K562 (cell line): ENCODE measurements at regions not wholly inside any gene's neighbourhood (a gene's known extent, or its start where the extent isn't known, plus 50 kb on each side); places are given as distances from the start of the nearest gene placed in this dataset.

Source experiments
- ARID1B ChIP-seq: fragments of 450-650 bp; IDR thresholded peaks from 2 replicates; pipeline ENCODE4 v1.6.1; 2016; ENCODE audit warnings: antibody characterized with exemption, mild to moderate bottlenecking, inconsistent platforms
- C11orf30 ChIP-seq: fragments of 450-650 bp; IDR thresholded peaks from 2 replicates; pipeline ENCODE4 v1.6.1; 2016; ENCODE audit warnings: low read depth, mild to moderate bottlenecking
- CBFA2T3 ChIP-seq: fragments of 450-650 bp; IDR thresholded peaks from 2 replicates; pipeline ENCODE4 v1.6.1; 2017
- CREM ChIP-seq: IDR thresholded peaks from 2 replicates; pipeline ENCODE4 v1.6.1; 2014; ENCODE audit warnings: antibody characterized with exemption, low read depth
- HMG20A ChIP-seq: fragments of 450-650 bp; formaldehyde crosslinking; conservative IDR thresholded peaks from 2 replicates; pipeline ENCODE4 v1.4.0; 2020; ENCODE audit warnings: mild to moderate bottlenecking, mixed read lengths
- KLF10 ChIP-seq: fragments of 250-450 bp; sonication (Bioruptor Pico); IDR thresholded peaks from 2 replicates; pipeline ENCODE4 v1.6.1; 2021; ENCODE audit warnings: matching md5 sums
- NELFE ChIP-seq: IDR thresholded peaks from 2 replicates; pipeline ENCODE4 v1.6.1; 2011; ENCODE audit warnings: mild to moderate bottlenecking; ENCODE audit not compliant: insufficient read depth, insufficient read length
- SMARCA4 ChIP-seq: fragments of 450-650 bp; IDR thresholded peaks from 2 replicates; pipeline ENCODE4 v1.6.1; 2016
- TEAD4 ChIP-seq, 2 experiments: sonication (generic) in 1 of 2; formaldehyde crosslinking in 1 of 2; IDR thresholded peaks; 2 replicates each; pipeline versions ENCODE4 v1.6.1 to v1.8.0; 2012 to 2022; ENCODE audit warnings: borderline replicate concordance in 1 of 2, inconsistent platforms in 1 of 2, low read length in 1 of 2, mild to moderate bottlenecking in 1 of 2, missing genetic modification reagents in 1 of 2
- TRIM24 ChIP-seq, 2 experiments: fragments of 450-650 bp; IDR thresholded peaks; 2 replicates each; pipeline ENCODE4 v1.6.1; 2016
- YBX1 ChIP-seq: fragments of 450-650 bp; IDR thresholded peaks from 2 replicates; pipeline ENCODE4 v1.7.1; 2016; ENCODE audit warnings: mild to moderate bottlenecking
- ZBTB17 ChIP-seq: fragments of 450-650 bp; formaldehyde crosslinking; IDR thresholded peaks from 2 replicates; pipeline ENCODE4 v1.4.0; 2020; ENCODE audit warnings: mild to moderate bottlenecking
- ZNF12 ChIP-seq: sonication (generic); formaldehyde crosslinking; IDR thresholded peaks from 2 replicates; pipeline ENCODE4 v1.4.0; 2020; ENCODE audit warnings: mild to moderate bottlenecking, missing genetic modification reagents
- ZNF146 ChIP-seq: IDR thresholded peaks from one replicate; pipeline ENCODE4 v1.6.1; 2018; ENCODE audit warnings: missing compliant biosample characterization; ENCODE audit not compliant: unreplicated experiment
- ZNF507 ChIP-seq: conservative IDR thresholded peaks from 2 replicates; pipeline ENCODE4 v1.6.1; 2017; ENCODE audit warnings: missing genetic modification characterization, missing compliant biosample characterization
- ZNF551 ChIP-seq: fragments of 250-450 bp; sonication (Bioruptor Pico); IDR thresholded peaks from 2 replicates; pipeline ENCODE4 v1.5.0; 2021; ENCODE audit warnings: mild to moderate bottlenecking, moderate library complexity
- ZNF830 ChIP-seq: fragments of 250-450 bp; sonication (Bioruptor Pico); IDR thresholded peaks from 2 replicates; pipeline ENCODE4 v1.5.0; 2021; ENCODE audit warnings: mild to moderate bottlenecking
- TF ChIP-seq, protein P1 (sequence below), 3 experiments: fragments of 200-800 bp in 1 of 3; sonication (Bioruptor generic) in 1 of 3; sonication (generic) in 1 of 3; formaldehyde crosslinking in 1 of 3; IDR thresholded peaks; 2 replicates each; pipeline versions ENCODE4 v1.6.1 to v1.8.0; 2016 to 2022; ENCODE audit warnings: mild to moderate bottlenecking in 2 of 3, missing compliant biosample characterization in 2 of 3, missing genetic modification characterization in 2 of 3, missing genetic modification reagents in 1 of 3
- TF ChIP-seq, protein P2 (sequence below): fragments of 450-650 bp; formaldehyde crosslinking; IDR thresholded peaks from 2 replicates; pipeline ENCODE4 v1.4.0; 2020; ENCODE audit warnings: mild to moderate bottlenecking, moderate library complexity
- TF ChIP-seq, protein P3 (sequence below): fragments of 450-650 bp; IDR thresholded peaks from 2 replicates; pipeline ENCODE4 v1.6.1; 2018; ENCODE audit warnings: mild to moderate bottlenecking, low read depth; ENCODE audit not compliant: partially characterized antibody
- TF ChIP-seq, protein P4 (sequence below): fragments of 450-650 bp; IDR thresholded peaks from 2 replicates; pipeline ENCODE4 v1.6.1; 2016
- TF ChIP-seq, protein P5 (sequence below): fragments of 450-650 bp; formaldehyde crosslinking; IDR thresholded peaks from 2 replicates; pipeline ENCODE4 v1.4.0; 2020; ENCODE audit warnings: mild to moderate bottlenecking

DNA sequence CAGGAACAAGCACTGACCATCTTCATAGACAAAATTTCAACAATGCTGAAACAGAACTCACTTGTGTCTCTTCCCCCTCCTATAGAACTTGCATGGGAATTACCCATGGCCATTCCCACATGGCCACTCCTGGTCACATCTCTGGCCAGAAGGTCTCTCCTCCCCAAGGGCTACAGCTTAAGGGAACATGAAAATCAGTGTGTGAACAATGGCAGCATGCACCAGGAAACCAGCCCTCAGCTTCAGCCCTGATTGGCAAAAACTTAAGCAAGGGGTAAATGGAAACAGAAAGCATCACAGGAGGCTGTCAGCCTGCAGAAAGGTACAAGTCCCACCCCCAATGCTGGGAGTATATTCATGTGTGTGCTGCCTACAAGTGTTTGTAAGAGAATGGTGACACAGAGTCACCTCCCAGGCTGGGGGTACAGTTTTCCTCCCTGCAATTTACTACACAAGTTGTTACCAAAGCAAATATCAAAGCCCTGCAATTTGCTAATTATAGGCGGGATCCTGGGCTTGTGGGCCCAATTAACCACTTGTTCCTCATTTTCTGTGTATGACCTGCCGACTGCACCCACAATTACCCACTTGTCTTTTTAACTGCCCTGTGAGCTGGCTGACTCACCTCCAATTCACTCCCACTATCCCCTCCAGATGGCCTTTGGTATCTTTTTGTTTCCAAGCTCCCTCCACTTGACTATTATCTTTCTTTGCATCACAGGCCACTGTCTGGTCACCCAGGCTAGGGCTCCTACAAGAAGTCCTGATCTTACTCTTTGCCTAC is 84.4 kb upstream of the HES1 start (continued):
- TF ChIP-seq ZNF12 (CRISPR knock-in tag), result no peak
- no peak for TF ChIP-seq ZNF146 (CRISPR knock-in tag)
- TF ChIP-seq CBFA2T3, result peak; percentile 90
- TF ChIP-seq, protein P1, sequence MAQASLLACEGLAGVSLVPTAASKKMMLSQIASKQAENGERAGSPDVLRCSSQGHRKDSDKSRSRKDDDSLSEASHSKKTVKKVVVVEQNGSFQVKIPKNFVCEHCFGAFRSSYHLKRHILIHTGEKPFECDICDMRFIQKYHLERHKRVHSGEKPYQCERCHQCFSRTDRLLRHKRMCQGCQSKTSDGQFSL (CRISPR knock-in tag; IDR thresholded peaks at IDR 0.05), result no peak
- TF ChIP-seq, protein P1 (tag; IDR thresholded peaks at IDR 0.05), result no peak
- TF ChIP-seq KLF10 (CRISPR knock-in tag), result no peak
- TF ChIP-seq ZNF507 (tag), result no peak
- TF ChIP-seq, protein P2, sequence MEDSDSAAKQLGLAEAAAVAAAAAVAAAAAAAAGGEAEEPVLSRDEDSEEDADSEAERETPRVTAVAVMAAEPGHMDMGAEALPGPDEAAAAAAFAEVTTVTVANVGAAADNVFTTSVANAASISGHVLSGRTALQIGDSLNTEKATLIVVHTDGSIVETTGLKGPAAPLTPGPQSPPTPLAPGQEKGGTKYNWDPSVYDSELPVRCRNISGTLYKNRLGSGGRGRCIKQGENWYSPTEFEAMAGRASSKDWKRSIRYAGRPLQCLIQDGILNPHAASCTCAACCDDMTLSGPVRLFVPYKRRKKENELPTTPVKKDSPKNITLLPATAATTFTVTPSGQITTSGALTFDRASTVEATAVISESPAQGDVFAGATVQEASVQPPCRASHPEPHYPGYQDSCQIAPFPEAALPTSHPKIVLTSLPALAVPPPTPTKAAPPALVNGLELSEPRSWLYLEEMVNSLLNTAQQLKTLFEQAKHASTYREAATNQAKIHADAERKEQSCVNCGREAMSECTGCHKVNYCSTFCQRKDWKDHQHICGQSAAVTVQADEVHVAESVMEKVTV, result no peak
- TF ChIP-seq, protein P3, sequence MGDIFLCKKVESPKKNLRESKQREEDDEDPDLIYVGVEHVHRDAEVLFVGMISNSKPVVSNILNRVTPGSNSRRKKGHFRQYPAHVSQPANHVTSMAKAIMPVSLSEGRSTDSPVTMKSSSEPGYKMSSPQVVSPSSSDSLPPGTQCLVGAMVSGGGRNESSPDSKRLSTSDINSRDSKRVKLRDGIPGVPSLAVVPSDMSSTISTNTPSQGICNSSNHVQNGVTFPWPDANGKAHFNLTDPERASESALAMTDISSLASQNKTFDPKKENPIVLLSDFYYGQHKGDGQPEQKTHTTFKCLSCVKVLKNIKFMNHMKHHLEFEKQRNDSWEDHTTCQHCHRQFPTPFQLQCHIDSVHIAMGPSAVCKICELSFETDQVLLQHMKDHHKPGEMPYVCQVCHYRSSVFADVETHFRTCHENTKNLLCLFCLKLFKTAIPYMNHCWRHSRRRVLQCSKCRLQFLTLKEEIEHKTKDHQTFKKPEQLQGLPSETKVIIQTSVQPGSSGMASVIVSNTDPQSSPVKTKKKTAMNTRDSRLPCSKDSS, result no peak
- peak; percentile 78 for TF ChIP-seq SMARCA4
- TF ChIP-seq HMG20A (CRISPR knock-in tag), result no peak
- TF ChIP-seq C11orf30, result no peak
- TF ChIP-seq ZNF830 (CRISPR knock-in tag), result no peak
- TF ChIP-seq, protein P4, sequence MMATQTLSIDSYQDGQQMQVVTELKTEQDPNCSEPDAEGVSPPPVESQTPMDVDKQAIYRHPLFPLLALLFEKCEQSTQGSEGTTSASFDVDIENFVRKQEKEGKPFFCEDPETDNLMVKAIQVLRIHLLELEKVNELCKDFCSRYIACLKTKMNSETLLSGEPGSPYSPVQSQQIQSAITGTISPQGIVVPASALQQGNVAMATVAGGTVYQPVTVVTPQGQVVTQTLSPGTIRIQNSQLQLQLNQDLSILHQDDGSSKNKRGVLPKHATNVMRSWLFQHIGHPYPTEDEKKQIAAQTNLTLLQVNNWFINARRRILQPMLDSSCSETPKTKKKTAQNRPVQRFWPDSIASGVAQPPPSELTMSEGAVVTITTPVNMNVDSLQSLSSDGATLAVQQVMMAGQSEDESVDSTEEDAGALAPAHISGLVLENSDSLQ, result no peak
- no peak for TF ChIP-seq YBX1
- TF ChIP-seq ZNF551 (CRISPR knock-in tag), result no peak
- TF ChIP-seq, protein P5, sequence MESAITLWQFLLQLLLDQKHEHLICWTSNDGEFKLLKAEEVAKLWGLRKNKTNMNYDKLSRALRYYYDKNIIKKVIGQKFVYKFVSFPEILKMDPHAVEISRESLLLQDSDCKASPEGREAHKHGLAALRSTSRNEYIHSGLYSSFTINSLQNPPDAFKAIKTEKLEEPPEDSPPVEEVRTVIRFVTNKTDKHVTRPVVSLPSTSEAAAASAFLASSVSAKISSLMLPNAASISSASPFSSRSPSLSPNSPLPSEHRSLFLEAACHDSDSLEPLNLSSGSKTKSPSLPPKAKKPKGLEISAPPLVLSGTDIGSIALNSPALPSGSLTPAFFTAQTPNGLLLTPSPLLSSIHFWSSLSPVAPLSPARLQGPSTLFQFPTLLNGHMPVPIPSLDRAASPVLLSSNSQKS (CRISPR knock-in tag), result no peak
- no peak for TF ChIP-seq ZBTB17
- peak; percentile 44 to 64; a peak in 1 of 4 replicates for TF ChIP-seq TRIM24 (IDR thresholded peaks at IDR 0.05)
- TF ChIP-seq NELFE, result no peak
- 0 out of 2 replicates have a peak, but pooled peaks have one; percentile 9 for TF ChIP-seq CREM
- TF ChIP-seq TEAD4 (IDR thresholded peaks at IDR 0.05; ENCODE audit: low read length), result peak; percentile 62; the same call in 1 of the 2 replicates
- TF ChIP-seq TEAD4 (CRISPR knock-in tag; IDR thresholded peaks at IDR 0.05; ENCODE audit: borderline replicate concordance), result no peak
- peak; percentile 82 for TF ChIP-seq ARID1B
